ENCODE measurements at regions not wholly inside any gene's neighbourhood (a gene's known extent, or its start where the extent isn't known, plus 50 kb on each side); places are given as distances from the start of the nearest gene placed in this dataset.

GRCh38 chr10:123427165-123427786 is 238.9 kb upstream of the GPR26 start:
- in situ Hi-C loops (cut with HindIII; ENCODE audit: low sequenced_read_pairs), result no loop called here
- DNase-seq (ENCODE audit: low read depth), result no peak

GRCh38 chr10:123428391-123428790 is 237.8 kb upstream of the GPR26 start:
- no peak overlapping the region for H3K4me3 ChIP-seq (ENCODE audit: low read depth, low read length)
- no peak for TF ChIP-seq CTCF (IDR thresholded peaks at IDR 0.05; ENCODE audit: low read depth, low read length, missing control alignments)
- no peak for DNase-seq (ENCODE audit: low read depth)
- in situ Hi-C loops (cut with HindIII; ENCODE audit: low sequenced_read_pairs), result no loop called here

More at GRCh38 chr10:123427165-123427786, 238.9 kb upstream of the GPR26 start:
- no peak overlapping the region for H3K4me3 ChIP-seq (ENCODE audit: low read depth, low read length)
- TF ChIP-seq CTCF (IDR thresholded peaks at IDR 0.05; ENCODE audit: low read depth, low read length, missing control alignments), result no peak

DNA sequence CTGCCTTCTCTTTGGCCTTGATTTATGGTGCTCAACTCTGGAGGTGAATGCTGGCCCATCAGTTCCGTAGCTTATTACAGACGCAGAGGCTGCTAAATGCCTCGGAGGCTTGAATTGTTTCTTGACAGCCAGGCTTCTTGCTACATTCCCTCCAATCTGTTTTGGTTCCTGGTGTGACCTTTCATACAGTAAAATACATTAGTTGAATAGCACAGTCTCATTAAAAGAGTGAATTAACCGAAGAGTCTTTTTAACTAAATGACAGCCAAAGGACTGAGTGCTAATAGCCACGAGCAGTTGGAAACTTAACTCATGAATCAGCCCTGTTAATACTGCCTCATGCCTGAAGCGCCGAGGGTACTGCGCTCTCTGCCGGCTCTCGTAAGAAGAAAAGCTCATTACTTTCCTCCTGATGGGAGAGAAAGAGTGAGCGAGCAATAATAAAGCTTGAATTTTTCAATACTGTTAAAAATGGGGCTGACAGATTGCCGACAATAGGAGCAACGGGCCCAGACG is 236.4 kb upstream of the GPR26 start:
- no peak overlapping the region for H3K4me3 ChIP-seq (ENCODE audit: low read depth, low read length)
- TF ChIP-seq CTCF (IDR thresholded peaks at IDR 0.05; ENCODE audit: low read depth, low read length, missing control alignments), result peak; percentile 20
- in situ Hi-C loops (cut with HindIII; ENCODE audit: low sequenced_read_pairs), result no loop called here
- DNase-seq (ENCODE audit: low read depth), result no peak

DNA sequence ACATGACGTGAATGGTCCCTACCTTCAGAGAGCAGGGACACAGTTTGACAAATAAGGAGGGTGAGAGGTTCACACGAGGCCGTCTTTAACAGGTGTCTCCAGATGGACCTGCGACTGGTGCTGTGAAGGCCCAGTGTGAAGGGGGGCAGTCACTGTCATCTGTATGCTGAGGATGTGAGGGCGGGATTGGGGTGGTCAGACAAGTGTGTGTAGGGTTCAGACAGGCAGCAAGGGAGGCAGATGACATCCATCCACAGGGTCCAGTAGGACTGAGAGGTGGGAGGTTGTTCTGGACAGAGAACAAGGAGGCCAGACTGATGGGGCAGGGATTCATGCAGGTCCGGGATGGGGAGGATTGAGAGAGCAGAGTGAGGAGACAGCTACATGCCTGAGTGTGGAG is 232.6 kb upstream of the GPR26 start:
- no peak for TF ChIP-seq CTCF (IDR thresholded peaks at IDR 0.05; ENCODE audit: low read depth, low read length, missing control alignments)
- DNase-seq (ENCODE audit: low read depth), result no peak
- in situ Hi-C loops (cut with HindIII; ENCODE audit: low sequenced_read_pairs), result no loop called here
- no peak overlapping the region for H3K4me3 ChIP-seq (ENCODE audit: low read depth, low read length)

DNA sequence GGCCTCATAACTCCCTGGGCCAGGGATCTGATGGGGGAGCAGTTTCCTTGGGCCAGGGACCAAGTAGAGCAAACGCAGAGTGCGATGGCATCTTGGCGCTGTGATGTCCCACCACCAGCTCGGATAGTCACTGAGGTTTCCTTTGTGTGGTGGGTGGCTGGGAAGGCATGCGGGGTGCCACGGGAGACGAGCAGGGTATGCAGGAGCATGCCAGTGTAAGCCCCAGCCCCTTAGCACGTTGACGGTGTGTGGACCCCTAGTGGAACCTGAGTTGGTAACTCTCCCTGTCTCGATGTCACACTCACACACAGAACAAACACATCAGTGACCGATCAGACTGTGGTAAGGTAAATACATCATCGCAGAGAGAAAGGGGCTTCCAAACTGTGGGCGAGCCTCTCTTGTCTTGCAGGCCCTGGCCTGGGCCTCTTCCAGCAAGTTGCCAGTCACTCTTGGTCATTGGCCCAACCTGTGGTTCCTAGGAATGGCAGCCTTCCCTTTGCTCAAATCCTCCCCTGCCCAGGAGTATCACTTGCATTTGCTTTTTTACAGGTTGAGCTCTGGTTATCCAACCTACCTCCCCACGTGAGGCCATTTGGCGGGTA is 231.6 kb upstream of the GPR26 start:
- no peak for TF ChIP-seq CTCF (IDR thresholded peaks at IDR 0.05; ENCODE audit: low read depth, low read length, missing control alignments)
- DNase-seq (ENCODE audit: low read depth), result no peak
- in situ Hi-C loops (cut with HindIII; ENCODE audit: low sequenced_read_pairs), result no loop called here
- no peak overlapping the region for H3K4me3 ChIP-seq (ENCODE audit: low read depth, low read length)

- DNase-seq (ENCODE audit: low read depth), result no peak
- in situ Hi-C loops (cut with HindIII; ENCODE audit: low sequenced_read_pairs), result no loop called here
- H3K4me3 ChIP-seq (ENCODE audit: low read depth, low read length), result no peak overlapping the region
- TF ChIP-seq CTCF (IDR thresholded peaks at IDR 0.05; ENCODE audit: low read depth, low read length, missing control alignments), result no peak
These were observed 223.3 kb upstream of the GPR26 start for GRCh38 chr10:123442901-123443300.

All from astrocyte of the cerebellum (primary cell).